ENCODE measurements at regions not wholly inside any gene's neighbourhood (a gene's known extent, or its start where the extent isn't known, plus 50 kb on each side); places are given as distances from the start of the nearest gene placed in this dataset.

GRCh38 chr4:174120446-174121295 is 162.8 kb downstream of the FBXO8 start:
- no peak for DNase-seq (ENCODE audit: low read depth in 2 of 2)

- no peak for DNase-seq (ENCODE audit: low read depth in 2 of 2)
Observed at GRCh38 chr4:174119830-174120229, 163.6 kb downstream of the FBXO8 start.

- DNase-seq (ENCODE audit: low read depth in 2 of 2), result no peak
Observed at GRCh38 chr4:174119051-174119450, 164.4 kb downstream of the FBXO8 start.

- DNase-seq (ENCODE audit: low read depth in 2 of 2), result no peak
Observed at GRCh38 chr4:174118171-174118570, 165.3 kb downstream of the FBXO8 start.

- DNase-seq (ENCODE audit: low read depth in 2 of 2), result no peak
Observed at GRCh38 chr4:174117445-174117844, 166.0 kb downstream of the FBXO8 start.

GRCh38 chr4:174116021-174116420 is 167.4 kb downstream of the FBXO8 start:
- no peak for DNase-seq (ENCODE audit: low read depth in 2 of 2)

GRCh38 chr4:174111422-174111821 is 172.0 kb downstream of the FBXO8 start:
- no peak for DNase-seq (ENCODE audit: low read depth in 2 of 2)

- DNase-seq (ENCODE audit: low read depth in 2 of 2), result no peak
Observed at GRCh38 chr4:174110180-174110579, 173.3 kb downstream of the FBXO8 start.

- no peak for DNase-seq (ENCODE audit: low read depth in 2 of 2)
Observed at GRCh38 chr4:174107746-174108354, 175.6 kb downstream of the FBXO8 start.

GRCh38 chr4:174105202-174105601 is 178.3 kb downstream of the FBXO8 start:
- no peak for DNase-seq (ENCODE audit: low read depth in 2 of 2)

- DNase-seq (ENCODE audit: low read depth in 2 of 2), result no peak
Observed at GRCh38 chr4:174100910-174101309, 182.6 kb downstream of the FBXO8 start.

- no peak for DNase-seq (ENCODE audit: low read depth in 2 of 2)
Observed at GRCh38 chr4:174099712-174100111, 183.8 kb downstream of the FBXO8 start.

GRCh38 chr4:174096999-174097398 is 186.5 kb downstream of the FBXO8 start:
- DNase-seq (ENCODE audit: low read depth in 2 of 2), result no peak

GRCh38 chr4:174096456-174096855 is 187.0 kb downstream of the FBXO8 start:
- no peak for DNase-seq (ENCODE audit: low read depth in 2 of 2)

GRCh38 chr4:174091130-174091529 is 192.3 kb downstream of the FBXO8 start:
- no peak for DNase-seq (ENCODE audit: low read depth in 2 of 2)

GRCh38 chr4:174089711-174090110 is 193.8 kb downstream of the FBXO8 start:
- no peak for DNase-seq (ENCODE audit: low read depth in 2 of 2)

GRCh38 chr4:174088795-174089194 is 194.7 kb downstream of the FBXO8 start:
- no peak for DNase-seq (ENCODE audit: low read depth in 2 of 2)

- no peak for DNase-seq (ENCODE audit: low read depth in 2 of 2)
Observed at GRCh38 chr4:174086829-174087799, 196.4 kb downstream of the FBXO8 start.

GRCh38 chr4:174084981-174085380 is 198.5 kb downstream of the FBXO8 start:
- no peak for DNase-seq (ENCODE audit: low read depth in 2 of 2)

GRCh38 chr4:174084542-174084941 is 198.9 kb downstream of the FBXO8 start:
- no peak for DNase-seq (ENCODE audit: low read depth in 2 of 2)

- no peak for DNase-seq (ENCODE audit: low read depth in 2 of 2)
Observed at GRCh38 chr4:174080361-174080760, 203.1 kb downstream of the FBXO8 start.

GRCh38 chr4:174071595-174071994 is 211.9 kb downstream of the FBXO8 start:
- DNase-seq (ENCODE audit: low read depth in 2 of 2), result no peak

All from activated CD4-positive, alpha-beta T cell treated with anti-CD3 and anti-CD28 coated beads for 24 hours (primary cell).